BJ (cell line): ENCODE measurements at regions not wholly inside any gene's neighbourhood (a gene's known extent, or its start where the extent isn't known, plus 50 kb on each side); places are given as distances from the start of the nearest gene placed in this dataset.

ENCODE experiments used
- CTCF ChIA-PET: fragments of 350-600 bp; formaldehyde crosslinking; extraction: SDS; loops from one replicate; lab custom pipeline; 2021; ENCODE audit warnings: antibody characterized with exemption, inconsistent platforms; lab: Yijun Ruan, JAX
- POLR2A ChIA-PET: fragments of 300-600 bp; sonication (Branson Sonifier 250); formaldehyde crosslinking; extraction: SDS; loops from one replicate; lab custom pipeline; 2021; ENCODE audit warnings: antibody characterized with exemption; lab: Charles Lee
- DNase-seq: peaks from one replicate; pipeline ENCODE4 v3.0.0-alpha.2; 2011; ENCODE audit warnings: low read depth
- H3K27me3 ChIP-seq: 2 replicates; pipeline ENCODE4 v1.6.0; 2011; ENCODE audit warnings: low read length; ENCODE audit not compliant: control insufficient read depth, insufficient read depth
- H3K36me3 ChIP-seq: 2 replicates; pipeline ENCODE4 v1.5.1; 2011; ENCODE audit warnings: low read length; ENCODE audit not compliant: control insufficient read depth, insufficient read depth
- H3K4me3 ChIP-seq: 2 replicates; pipeline ENCODE4 v1.5.1; 2011; ENCODE audit warnings: low read depth, mild to moderate bottlenecking, control low read depth, low read length
- CTCF ChIP-seq: IDR thresholded peaks from 2 replicates; pipeline ENCODE4 v1.5.1; 2011; ENCODE audit warnings: low read depth, mild to moderate bottlenecking, control low read depth, inconsistent platforms, low read length, moderate library complexity; ENCODE audit not compliant: insufficient read depth

GRCh38 chr6:82441047-82441855, 77.6 kb downstream of the TPBG start:
- no peak for DNase-seq
- CTCF ChIA-PET: no interaction called here
- TF ChIP-seq CTCF: no peak
- no peaks in the 10 kb centered on the region for H3K36me3 ChIP-seq
- H3K27me3 ChIP-seq: no peaks in the 10 kb centered on the region
- POLR2A ChIA-PET: no interaction called here
- H3K4me3 ChIP-seq: no peak overlapping the region

GRCh38 chr6:82442061-82442719, 78.6 kb downstream of the TPBG start:
- CTCF ChIA-PET: no interaction called here

GRCh38 chr6:82458147-82458546, 94.5 kb downstream of the TPBG start:
- POLR2A ChIA-PET: no interaction called here
- no peak for DNase-seq
- H3K4me3 ChIP-seq: no peak overlapping the region
- CTCF ChIA-PET: no interaction called here
- no peaks in the 10 kb centered on the region for H3K36me3 ChIP-seq
- H3K27me3 ChIP-seq: no peaks in the 10 kb centered on the region; the same call in 1 of the 2 replicates
- no peak for TF ChIP-seq CTCF

More at GRCh38 chr6:82442061-82442719, 78.6 kb downstream of the TPBG start:
- POLR2A ChIA-PET: no interaction called here
- no peaks in the 10 kb centered on the region for H3K36me3 ChIP-seq
- no peak overlapping the region for H3K4me3 ChIP-seq
- H3K27me3 ChIP-seq: no peaks in the 10 kb centered on the region
- no peak for TF ChIP-seq CTCF
- no peak for DNase-seq

- TF ChIP-seq CTCF: no peak
- H3K36me3 ChIP-seq: no peaks in the 10 kb centered on the region
- CTCF ChIA-PET: no interaction called here
- no peak overlapping the region for H3K4me3 ChIP-seq
- POLR2A ChIA-PET: no interaction called here
- no peaks in the 10 kb centered on the region; the same call in 1 of the 2 replicates for H3K27me3 ChIP-seq
- no peak for DNase-seq
Observed at GRCh38 chr6:82458705-82459104, 95.1 kb downstream of the TPBG start.

GRCh38 chr6:82461536-82461935, 97.9 kb downstream of the TPBG start:
- POLR2A ChIA-PET: no interaction called here
- H3K27me3 ChIP-seq: no peaks in the 10 kb centered on the region; the same call in 1 of the 2 replicates
- H3K4me3 ChIP-seq: no peak overlapping the region
- TF ChIP-seq CTCF: no peak
- CTCF ChIA-PET: no interaction called here
- no peak for DNase-seq
- H3K36me3 ChIP-seq: no peaks in the 10 kb centered on the region
